NB4 (cell line): ENCODE measurements at regions not wholly inside any gene's neighbourhood (a gene's known extent, or its start where the extent isn't known, plus 50 kb on each side); places are given as distances from the start of the nearest gene placed in this dataset.

Source experiments
- CTCF ChIP-seq: IDR thresholded peaks from one replicate; pipeline ENCODE4 v1.5.1; 2012; ENCODE audit warnings: low read depth, low read length
- POLR2A ChIP-seq: IDR thresholded peaks from 2 replicates; pipeline ENCODE4 v1.6.1; 2011; ENCODE audit warnings: mild to moderate bottlenecking; ENCODE audit not compliant: insufficient read length; ENCODE audit errors: extremely low read depth

- TF ChIP-seq CTCF (no peak), POLR2A (no peak)
Observed at GRCh38 chr2:225334514-225334913, 65.0 kb upstream of the NYAP2 start.
